ENCODE measurements at regions not wholly inside any gene's neighbourhood (a gene's known extent, or its start where the extent isn't known, plus 50 kb on each side); places are given as distances from the start of the nearest gene placed in this dataset.
"Not testable (repeated sequence)": the region's sequence is repeated elsewhere in the genome, so short reads cannot be mapped to it uniquely, and the experiment has no call there.

- DNase-seq (ENCODE audit: low spot score in 2 of 2) (no peak), FAIRE-seq (no peak)
Observed at GRCh38 chr9:27800692-27801370, 227.6 kb upstream of the C9orf72 start.

GRCh38 chr9:27801545-27801944 lies 228.3 kb upstream of the C9orf72 start:
- DNase-seq (ENCODE audit: low spot score in 2 of 2) (no peak), FAIRE-seq (no peak)

GRCh38 chr9:27802418-27802817 lies 229.1 kb upstream of the C9orf72 start:
- DNase-seq (ENCODE audit: low spot score in 2 of 2) (no peak), FAIRE-seq (no peak)

- DNase-seq (ENCODE audit: low spot score in 2 of 2), result no peak
- no peak for FAIRE-seq
Observed at GRCh38 chr9:27808864-27809263, 235.6 kb upstream of the C9orf72 start.

DNA sequence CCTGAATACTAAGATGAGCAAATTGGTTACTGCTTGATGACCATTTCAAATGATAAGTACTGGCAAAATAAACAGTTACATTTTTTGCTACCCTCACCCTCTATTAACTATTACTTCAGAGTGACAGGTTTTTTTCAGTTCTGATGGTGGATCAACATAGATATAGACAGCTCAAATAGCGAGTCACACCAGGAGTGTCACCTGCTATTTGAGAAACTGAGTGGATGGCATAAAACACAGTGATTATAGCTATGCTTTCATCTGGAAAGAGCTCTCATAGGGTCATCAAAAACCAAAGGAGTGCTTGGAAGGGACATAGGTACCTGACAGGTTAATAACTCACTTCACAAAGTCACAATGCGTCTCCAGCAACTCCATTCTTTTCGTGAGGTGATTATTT lies 244.5 kb upstream of the C9orf72 start:
- no peak for DNase-seq (ENCODE audit: low spot score in 2 of 2)
- no peak for FAIRE-seq

DNA sequence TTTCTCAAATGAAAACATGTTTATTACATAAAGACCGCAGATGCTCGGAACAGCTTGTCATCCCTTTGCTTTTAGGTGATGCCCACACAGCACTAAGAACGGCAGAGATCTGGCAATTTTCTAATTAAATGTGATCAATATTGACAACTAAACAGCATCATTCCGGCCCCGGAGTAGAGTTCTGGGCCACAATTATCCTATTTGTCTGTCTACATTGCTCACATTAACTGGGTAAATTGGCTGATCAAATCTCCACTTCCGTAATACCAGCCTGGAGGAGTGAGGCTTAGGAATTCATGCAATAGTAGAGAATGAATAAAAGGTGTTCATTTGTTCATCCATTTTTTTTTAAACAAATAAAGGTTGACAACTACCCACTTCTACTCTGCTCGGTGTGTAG lies 245.1 kb upstream of the C9orf72 start:
- no peak for DNase-seq (ENCODE audit: low spot score in 2 of 2)
- no peak for FAIRE-seq

- no peak for DNase-seq (ENCODE audit: low spot score in 2 of 2)
- no peak for FAIRE-seq
Observed at GRCh38 chr9:27828908-27829307, 255.6 kb upstream of the C9orf72 start.

DNA sequence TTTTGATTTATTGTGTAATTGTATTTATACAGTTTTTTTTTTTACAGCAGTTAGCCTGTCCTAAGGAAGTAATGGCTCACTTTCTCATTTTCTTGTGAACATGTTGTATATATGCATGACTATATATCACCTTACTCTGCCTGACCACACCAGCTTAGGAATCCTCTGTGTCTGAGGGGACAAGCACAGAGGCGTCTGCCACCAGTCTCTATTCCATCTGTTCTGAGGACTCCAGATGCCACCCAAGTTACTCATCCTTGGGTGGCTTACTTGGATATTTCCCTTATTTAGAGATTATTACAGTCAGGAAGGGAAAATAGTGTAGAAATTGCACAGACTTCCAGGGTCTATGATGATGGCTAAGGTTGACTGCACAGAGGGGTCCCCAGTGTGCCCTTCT lies 256.3 kb upstream of the C9orf72 start:
- no peak for DNase-seq (ENCODE audit: low spot score in 2 of 2)
- FAIRE-seq, result no peak

DNA sequence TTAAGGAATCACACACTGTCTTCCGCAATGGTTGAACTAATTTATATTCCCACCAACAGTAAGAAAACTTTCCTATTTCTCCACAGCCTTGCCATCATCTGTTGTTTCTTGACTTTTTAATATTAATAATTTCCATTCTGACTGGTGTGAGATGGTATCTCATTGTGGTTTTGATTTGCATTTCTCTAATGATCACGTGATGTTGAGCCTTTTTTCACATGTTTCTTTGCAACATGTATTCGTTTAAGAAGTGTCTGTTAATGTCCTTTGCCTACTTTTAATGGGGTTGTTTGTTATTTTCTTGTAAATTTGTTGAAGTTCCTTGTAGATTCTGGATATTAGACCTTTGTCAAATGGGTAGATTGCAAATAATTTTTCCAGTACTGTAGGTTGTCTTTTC lies 258.8 kb upstream of the C9orf72 start:
- FAIRE-seq; DNase-seq (ENCODE audit: low spot score in 2 of 2): not testable (repeated sequence)

DNA sequence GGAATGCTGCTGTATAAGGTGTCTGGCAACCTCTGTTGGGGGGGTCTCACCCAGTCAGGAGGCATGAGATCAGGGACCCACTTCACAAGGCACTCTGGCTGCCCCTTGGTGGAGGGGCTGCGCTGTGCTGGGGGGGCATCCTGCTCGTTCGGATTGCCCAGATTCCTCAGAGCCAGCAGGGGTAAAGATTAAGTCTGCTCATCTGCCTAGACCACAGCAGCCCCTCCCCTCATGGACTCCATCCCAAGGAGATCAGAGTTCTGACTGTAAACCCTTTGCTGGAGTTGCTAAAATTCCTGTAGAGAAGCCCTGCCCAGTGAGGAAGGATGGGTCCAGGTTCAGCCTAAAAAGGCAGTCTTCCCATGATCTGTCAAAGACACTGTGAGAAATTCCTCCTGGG lies 262.0 kb upstream of the C9orf72 start:
- no peak for DNase-seq (ENCODE audit: low spot score in 2 of 2)
- no peak for FAIRE-seq

DNA sequence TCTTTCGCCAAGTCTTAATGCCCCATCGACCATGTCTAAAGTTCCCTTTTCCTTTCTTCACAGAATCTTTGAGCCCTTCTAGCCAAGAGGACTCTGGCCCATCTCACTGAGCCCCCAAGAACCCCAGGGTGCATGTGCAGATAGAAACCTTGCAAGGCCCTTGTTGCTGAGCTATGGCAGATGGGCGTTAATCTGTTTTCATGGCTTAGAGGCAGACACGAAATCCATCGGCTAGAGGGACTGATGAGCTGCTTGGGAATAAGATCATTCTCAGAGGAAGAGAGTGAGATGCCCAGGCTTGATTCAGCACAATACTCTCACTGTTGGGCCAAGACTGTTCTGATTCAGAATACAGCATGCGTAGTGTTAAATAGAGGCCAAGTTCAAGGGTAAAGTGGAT lies 262.5 kb upstream of the C9orf72 start:
- DNase-seq (ENCODE audit: low spot score in 2 of 2) (no peak), FAIRE-seq (no peak)

GRCh38 chr9:27836661-27837401 lies 263.6 kb upstream of the C9orf72 start:
- FAIRE-seq (no peak), DNase-seq (ENCODE audit: low spot score in 2 of 2) (no peak)

DNA sequence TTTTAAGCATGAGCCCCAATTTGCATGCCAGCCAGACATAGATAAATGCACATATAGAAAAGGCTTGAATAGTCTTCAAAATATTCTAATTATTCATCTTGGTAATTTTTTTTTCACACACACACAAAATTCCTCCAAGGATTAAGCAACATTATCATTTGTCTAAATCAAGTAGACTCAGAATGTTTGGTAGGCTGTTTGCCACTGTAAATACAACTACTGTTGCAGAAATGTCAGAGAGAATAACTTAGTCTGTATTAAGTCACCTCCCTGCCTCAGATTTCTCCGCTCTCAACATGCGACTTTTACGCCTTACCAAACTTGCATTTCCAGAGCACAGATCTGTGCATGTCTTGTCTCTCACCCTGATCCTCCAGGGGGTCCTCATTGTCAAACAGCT lies 265.6 kb upstream of the C9orf72 start:
- no peak for DNase-seq (ENCODE audit: low spot score in 2 of 2)
- FAIRE-seq, result no peak

DNA sequence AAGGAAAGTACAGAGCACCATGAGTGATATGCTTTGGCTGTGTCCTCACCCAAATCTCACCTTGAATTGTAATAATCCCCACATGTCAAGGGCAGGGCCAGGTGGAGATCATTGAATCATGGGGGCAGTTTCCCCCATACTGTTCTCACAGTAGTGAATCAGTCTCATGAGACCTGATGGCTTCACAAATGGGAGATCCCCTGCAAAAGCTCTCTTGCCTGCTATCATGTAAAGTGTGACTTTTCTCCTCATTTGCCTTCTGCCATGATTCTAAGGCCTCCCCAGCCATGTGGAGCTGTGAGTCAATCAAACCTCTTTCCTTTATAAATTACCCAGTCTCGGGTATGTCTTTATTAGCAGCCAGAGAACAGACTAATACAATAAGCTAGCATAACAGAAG lies 266.5 kb upstream of the C9orf72 start:
- FAIRE-seq; DNase-seq (ENCODE audit: low spot score in 2 of 2): not testable (repeated sequence)

GRCh38 chr9:27844797-27845196 lies 271.5 kb upstream of the C9orf72 start:
- FAIRE-seq (no peak), DNase-seq (ENCODE audit: low spot score in 2 of 2) (no peak)

DNA sequence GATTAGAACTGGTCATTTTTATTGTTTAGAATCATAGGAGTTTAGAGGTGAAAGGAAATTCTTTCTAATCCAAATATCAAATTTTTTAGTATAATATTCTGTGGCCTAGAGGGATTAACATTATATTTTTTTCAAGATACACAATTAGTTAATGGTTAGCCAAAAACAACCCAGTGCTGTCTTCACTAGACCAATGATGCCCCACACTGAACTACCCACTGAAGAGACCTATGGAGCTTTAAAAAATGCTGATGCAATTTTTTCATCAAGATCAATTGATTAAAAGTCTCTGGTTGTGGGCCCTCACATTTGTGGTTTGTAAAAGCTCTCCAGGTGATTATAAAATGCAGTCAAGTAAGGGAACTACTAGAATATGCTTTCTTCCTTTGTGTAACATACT lies 274.1 kb upstream of the C9orf72 start:
- DNase-seq (ENCODE audit: low spot score in 2 of 2) (no peak), FAIRE-seq (no peak)

DNA sequence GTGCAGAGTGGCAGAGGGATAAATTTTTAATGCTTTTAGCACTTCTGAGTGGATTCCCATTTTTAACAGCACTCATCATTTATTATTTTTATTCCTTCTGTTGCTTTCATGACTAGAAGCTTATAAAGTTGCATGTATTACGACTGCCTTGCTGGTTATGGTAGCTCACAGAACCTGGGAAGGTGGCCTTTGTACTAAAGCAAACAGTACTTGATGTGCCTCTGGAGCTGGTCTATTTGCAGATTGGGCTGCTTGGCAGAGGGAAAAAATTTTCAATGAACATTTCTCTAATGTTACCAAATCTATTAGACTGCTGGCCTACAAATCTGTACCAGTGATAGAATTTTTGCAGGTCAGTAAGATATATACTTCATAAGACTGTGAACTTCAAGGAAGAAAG lies 274.5 kb upstream of the C9orf72 start:
- DNase-seq (ENCODE audit: low spot score in 2 of 2), result no peak
- no peak for FAIRE-seq

DNA sequence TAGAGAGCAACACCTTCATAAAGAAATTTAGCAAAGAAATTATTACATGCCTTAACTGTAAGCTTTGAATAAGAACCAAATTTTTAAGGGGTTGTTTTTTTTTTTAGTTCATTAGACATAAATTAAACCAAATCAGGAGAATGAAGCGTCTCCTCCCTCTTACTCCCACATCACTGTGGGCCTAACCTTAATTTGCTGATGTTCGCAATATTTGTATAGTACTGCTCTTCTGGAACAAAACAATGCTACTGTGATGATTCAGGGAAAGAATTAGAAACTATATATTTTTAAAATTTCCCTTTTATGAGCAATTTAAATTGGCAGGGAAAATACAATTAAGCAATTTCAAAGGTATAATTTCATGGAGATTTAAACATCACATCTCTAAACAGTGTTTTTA lies 275.0 kb upstream of the C9orf72 start:
- no peak for FAIRE-seq
- DNase-seq (ENCODE audit: low spot score in 2 of 2), result no peak

DNA sequence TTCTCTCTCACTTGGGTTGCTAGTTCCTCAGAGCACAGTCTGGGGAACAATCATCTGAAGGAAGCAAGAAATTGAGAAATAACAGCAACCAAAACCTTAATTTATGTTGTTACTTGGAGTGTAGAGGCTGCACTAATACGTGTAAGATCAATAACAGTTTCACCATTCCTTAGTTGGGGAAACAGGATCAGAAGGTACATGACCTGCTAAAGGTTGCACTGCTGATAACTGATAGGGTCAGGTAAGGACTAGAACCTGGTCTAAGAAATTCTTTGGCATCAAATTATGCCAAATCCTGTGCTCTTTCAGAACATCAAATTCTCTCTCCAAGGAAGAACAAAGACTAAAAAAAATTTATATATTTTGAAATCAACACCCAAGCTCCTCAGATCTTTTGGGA lies 278.6 kb upstream of the C9orf72 start:
- no peak for FAIRE-seq
- no peak for DNase-seq (ENCODE audit: low spot score in 2 of 2)

DNA sequence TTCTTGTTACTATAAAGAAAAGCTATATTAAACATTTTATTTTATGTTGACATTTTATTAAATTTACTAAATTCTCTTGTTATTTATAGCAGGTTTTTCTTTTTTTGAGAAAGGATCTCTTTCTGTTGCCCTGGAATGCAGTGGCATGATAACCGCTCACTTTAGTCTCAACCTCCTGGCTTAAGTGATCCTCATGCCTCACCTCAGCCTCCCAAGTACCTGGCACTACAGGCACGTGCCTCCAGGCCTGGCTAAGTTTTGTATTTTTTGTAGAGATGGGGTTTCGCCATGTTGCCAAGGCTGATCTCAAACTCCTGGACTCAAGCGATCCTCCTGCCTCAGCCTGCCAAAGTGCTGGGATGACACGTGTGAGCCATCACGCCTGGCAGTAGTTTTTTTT lies 280.2 kb upstream of the C9orf72 start:
- DNase-seq (ENCODE audit: low spot score in 2 of 2), result no peak

DNA sequence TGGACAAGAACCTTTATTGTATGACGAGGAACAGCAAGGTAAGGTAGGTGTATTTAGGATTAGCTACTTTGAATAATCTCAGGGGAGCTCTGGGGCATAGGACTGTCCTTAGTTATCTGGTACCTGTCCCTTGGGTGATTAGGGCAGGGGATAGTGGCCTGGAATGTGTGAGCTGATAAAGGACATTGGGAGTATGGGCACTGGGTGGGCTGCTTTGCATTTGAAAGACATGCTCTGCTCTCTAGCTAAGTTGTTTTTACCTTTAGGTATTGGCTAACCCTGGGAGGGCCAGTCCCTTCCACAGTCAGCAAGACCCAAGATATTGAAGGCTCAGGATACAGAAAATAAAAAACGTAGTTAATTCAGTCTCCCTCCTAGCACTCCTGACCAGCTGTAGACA lies 282.8 kb upstream of the C9orf72 start:
- DNase-seq (ENCODE audit: low spot score in 2 of 2) (no peak), FAIRE-seq (no peak)

More for the DNA sequence above, 280.2 kb upstream of the C9orf72 start:
- FAIRE-seq, result no peak

GRCh38 chr9:27856748-27857147 lies 283.5 kb upstream of the C9orf72 start:
- DNase-seq (ENCODE audit: low spot score in 2 of 2) (no peak), FAIRE-seq (no peak)

Data from frontal cortex (tissue), 3 donors.